Uterus (tissue), 3 donors: ENCODE measurements at regions not wholly inside any gene's neighbourhood (a gene's known extent, or its start where the extent isn't known, plus 50 kb on each side); places are given as distances from the start of the nearest gene placed in this dataset.
A peak's percentile ranks its signal among the peaks of the same experiment; 100 is the strongest.

Experiments
- DNase-seq, 2 donors: peaks; one replicate each; pipeline ENCODE4 v3.0.0-alpha.2; 2019 to 2020
- H3K27ac ChIP-seq, 2 donors: fragments of 200-600 bp; sonication (generic); 1 replicate in 1 of 2; 2 replicates in 1 of 2; pipeline ENCODE4 v1.5.1; 2016 to 2018
- H3K27me3 ChIP-seq, 2 donors: fragments of 200-600 bp; sonication (generic); one replicate each; pipeline ENCODE4 v1.5.1; 2018 to 2019; ENCODE audit warnings: control low read depth in 1 of 2
- H3K36me3 ChIP-seq, 2 donors: fragments of 200-600 bp; sonication (generic); one replicate each; pipeline ENCODE4 v1.5.1; 2019; ENCODE audit warnings: control low read depth in 1 of 2
- H3K4me1 ChIP-seq, 2 donors: fragments of 200-600 bp; sonication (generic); one replicate each; pipeline ENCODE4 v1.5.1; 2018 to 2019; ENCODE audit warnings: control low read depth in 1 of 2
- H3K4me3 ChIP-seq, 2 donors: fragments of 200-600 bp; sonication (generic); 1 replicate in 1 of 2; 2 replicates in 1 of 2; pipeline ENCODE4 v1.5.1; 2018 to 2019; ENCODE audit warnings: mild to moderate bottlenecking in 1 of 2
- H3K9me3 ChIP-seq, 2 donors: fragments of 200-600 bp; sonication (generic); one replicate each; pipeline ENCODE4 v1.5.1; 2019; ENCODE audit warnings: control low read depth in 1 of 2
- POLR2A ChIP-seq, 2 donors: fragments of 450-650 bp; IDR thresholded peaks; one replicate each; pipeline ENCODE4 v1.6.1; 2016; ENCODE audit warnings: antibody characterized with exemption in 2 of 2, mild to moderate bottlenecking in 1 of 2, moderate library complexity in 1 of 2
- intact Hi-C: fragments of 100-400 bp; cut with DNase I; formaldehyde crosslinking; loops from one replicate; pipeline ENCODE4 v1.15.1; 2023; ENCODE audit warnings: low total_unique reads
- TF ChIP-seq, protein P1 (sequence below), 4 experiments: fragments of 200-600 bp in 2 of 4; fragments of 450-650 bp in 2 of 4; sonication (generic) in 2 of 4; IDR thresholded peaks; one replicate each; pipeline ENCODE4 v1.5.1; 2016 to 2019; ENCODE audit warnings: antibody characterized with exemption in 4 of 4, mild to moderate bottlenecking in 2 of 4, moderate library complexity in 1 of 4
- donor health status: DM: yes; HTN: yes; CAD: no.

- DNase-seq, result no peak
- Histone ChIP-seq H3K4me3 (no peak overlapping the region), H3K9me3 (no peaks in the 10 kb centered on the region), H3K36me3 (no peaks in the 10 kb centered on the region), H3K27ac (no peak overlapping the region), H3K27me3 (no peaks in the 10 kb centered on the region), H3K4me1 (no peaks in the 10 kb centered on the region)
- TF ChIP-seq, protein P1, sequence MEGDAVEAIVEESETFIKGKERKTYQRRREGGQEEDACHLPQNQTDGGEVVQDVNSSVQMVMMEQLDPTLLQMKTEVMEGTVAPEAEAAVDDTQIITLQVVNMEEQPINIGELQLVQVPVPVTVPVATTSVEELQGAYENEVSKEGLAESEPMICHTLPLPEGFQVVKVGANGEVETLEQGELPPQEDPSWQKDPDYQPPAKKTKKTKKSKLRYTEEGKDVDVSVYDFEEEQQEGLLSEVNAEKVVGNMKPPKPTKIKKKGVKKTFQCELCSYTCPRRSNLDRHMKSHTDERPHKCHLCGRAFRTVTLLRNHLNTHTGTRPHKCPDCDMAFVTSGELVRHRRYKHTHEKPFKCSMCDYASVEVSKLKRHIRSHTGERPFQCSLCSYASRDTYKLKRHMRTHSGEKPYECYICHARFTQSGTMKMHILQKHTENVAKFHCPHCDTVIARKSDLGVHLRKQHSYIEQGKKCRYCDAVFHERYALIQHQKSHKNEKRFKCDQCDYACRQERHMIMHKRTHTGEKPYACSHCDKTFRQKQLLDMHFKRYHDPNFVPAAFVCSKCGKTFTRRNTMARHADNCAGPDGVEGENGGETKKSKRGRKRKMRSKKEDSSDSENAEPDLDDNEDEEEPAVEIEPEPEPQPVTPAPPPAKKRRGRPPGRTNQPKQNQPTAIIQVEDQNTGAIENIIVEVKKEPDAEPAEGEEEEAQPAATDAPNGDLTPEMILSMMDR (IDR thresholded peaks at IDR 0.05), result no peak
- TF ChIP-seq POLR2A (IDR thresholded peaks at IDR 0.05), result no peak
- intact Hi-C loops, result no loop called here
Observed at GRCh38 chr12:67424784-67425183, 155.6 kb downstream of the CAND1 start.

DNA sequence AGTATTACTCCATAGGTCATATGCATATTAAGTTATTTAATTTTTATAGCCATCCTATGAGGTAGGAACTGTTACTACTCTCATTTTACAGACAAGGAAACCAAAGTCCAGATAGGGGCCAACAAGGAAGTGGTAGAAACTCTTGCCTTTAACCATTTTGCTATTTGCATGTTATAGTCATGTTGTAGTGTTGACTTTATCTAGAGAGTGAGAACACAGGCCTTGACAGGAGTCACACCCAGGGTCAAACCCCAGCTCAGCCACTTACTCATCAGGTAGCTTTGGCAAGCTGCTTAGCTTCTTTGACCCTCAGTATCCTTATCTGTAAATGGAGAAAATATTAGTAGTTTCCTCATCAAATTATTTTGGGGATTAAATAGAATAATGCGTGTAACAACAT, 156.2 kb downstream of the CAND1 start:
- no peak for TF ChIP-seq POLR2A (IDR thresholded peaks at IDR 0.05)
- H3K36me3 ChIP-seq, result no peaks in the 10 kb centered on the region
- H3K27me3 ChIP-seq, result no peaks in the 10 kb centered on the region
- H3K9me3 ChIP-seq, result no peaks in the 10 kb centered on the region
- no peak overlapping the region for H3K4me3 ChIP-seq
- H3K4me1 ChIP-seq, result peaks cover 0 to under 1% of the 10 kb centered on the region in 2 donors
- H3K27ac ChIP-seq, result no peak overlapping the region
- no peak for DNase-seq
- intact Hi-C loops, result no loop called here

DNA sequence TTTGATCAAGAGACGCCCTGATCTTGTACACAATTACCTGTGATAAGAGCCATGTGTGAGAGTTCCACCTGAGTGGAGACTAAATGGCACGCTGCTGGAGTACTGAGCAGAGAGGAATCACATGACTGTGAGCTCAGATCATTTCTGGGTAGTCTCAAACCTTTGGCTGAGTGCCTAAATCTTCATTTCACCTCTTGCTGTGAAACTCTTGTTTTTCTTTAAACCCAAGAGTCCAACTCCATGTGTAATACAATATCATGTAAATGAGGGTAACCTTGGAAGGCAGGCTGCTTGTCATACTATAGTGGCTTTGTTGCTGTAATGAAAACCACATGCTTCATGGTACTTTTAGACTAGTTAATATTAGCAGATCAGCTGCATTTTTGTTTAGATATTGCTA, 156.9 kb downstream of the CAND1 start:
- Histone ChIP-seq H3K9me3 (no peaks in the 10 kb centered on the region), H3K27me3 (no peaks in the 10 kb centered on the region), H3K4me3 (no peak overlapping the region), H3K27ac (no peak overlapping the region), H3K36me3 (no peaks in the 10 kb centered on the region), H3K4me1 (peaks cover 0 to 7% of the 10 kb centered on the region in 2 donors)
- TF ChIP-seq, protein P1 (IDR thresholded peaks at IDR 0.05), result no peak
- TF ChIP-seq POLR2A (IDR thresholded peaks at IDR 0.05), result no peak
- no peak for DNase-seq
- intact Hi-C loops, result no loop called here

DNA sequence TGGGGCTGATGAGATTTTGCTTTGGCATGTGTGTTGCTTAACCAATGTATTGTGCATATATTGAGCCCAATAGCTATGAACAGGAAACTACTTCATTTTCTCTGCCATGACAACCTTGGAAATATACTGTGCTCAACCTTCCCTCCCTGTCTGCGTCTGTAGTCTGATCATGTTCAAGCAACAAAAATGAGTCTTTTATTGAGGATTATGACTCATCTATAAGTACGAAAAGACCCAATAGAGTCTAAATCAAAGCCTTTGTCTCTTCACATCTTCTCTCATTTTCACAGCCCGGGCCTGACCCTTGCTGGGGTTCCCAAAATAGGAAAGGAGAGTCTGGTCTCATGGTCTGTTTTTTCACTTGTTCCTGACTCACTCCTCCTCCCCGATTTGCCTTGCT, 158.2 kb downstream of the CAND1 start:
- DNase-seq, result no peak
- no peaks in the 10 kb centered on the region for H3K9me3 ChIP-seq
- no peaks in the 10 kb centered on the region for H3K27me3 ChIP-seq
- H3K4me1 ChIP-seq, result peaks cover 0 to 8% of the 10 kb centered on the region in 2 donors
- no peak overlapping the region for H3K27ac ChIP-seq
- intact Hi-C loops, result no loop called here
- H3K4me3 ChIP-seq, result no peak overlapping the region
- no peak for TF ChIP-seq POLR2A (IDR thresholded peaks at IDR 0.05)
- TF ChIP-seq, protein P1 (IDR thresholded peaks at IDR 0.05), result no peak
- no peaks in the 10 kb centered on the region for H3K36me3 ChIP-seq

GRCh38 chr12:67428431-67428830, 159.3 kb downstream of the CAND1 start:
- DNase-seq, result no peak
- Histone ChIP-seq H3K36me3 (no peaks in the 10 kb centered on the region), H3K27me3 (no peaks in the 10 kb centered on the region), H3K27ac (no peak overlapping the region), H3K4me1 (peaks cover 0 to 8% of the 10 kb centered on the region in 2 donors), H3K4me3 (no peak overlapping the region), H3K9me3 (no peaks in the 10 kb centered on the region)
- intact Hi-C loops, result no loop called here
- no peak for TF ChIP-seq POLR2A (IDR thresholded peaks at IDR 0.05)
- TF ChIP-seq, protein P1 (IDR thresholded peaks at IDR 0.05), result no peak

GRCh38 chr12:67430708-67431335, 161.7 kb downstream of the CAND1 start:
- intact Hi-C loops, result no loop called here
- H3K4me3 ChIP-seq, result no peak overlapping the region

More at GRCh38 chr12:67430708-67431335, 161.7 kb downstream of the CAND1 start:
- H3K27ac ChIP-seq, result peak overlapping the region; percentile 53 to 58
- DNase-seq, result peak; percentile 73
- no peaks in the 10 kb centered on the region for H3K27me3 ChIP-seq
- no peak for TF ChIP-seq POLR2A (IDR thresholded peaks at IDR 0.05)
- TF ChIP-seq, protein P1 (IDR thresholded peaks at IDR 0.05), result peak; percentile 39 to 43 (median 42)
- H3K9me3 ChIP-seq, result no peaks in the 10 kb centered on the region
- H3K36me3 ChIP-seq, result no peaks in the 10 kb centered on the region
- H3K4me1 ChIP-seq, result peaks cover 0 to 8% of the 10 kb centered on the region in 2 donors
